ENCODE measurements at regions not wholly inside any gene's neighbourhood (a gene's known extent, or its start where the extent isn't known, plus 50 kb on each side); places are given as distances from the start of the nearest gene placed in this dataset.

DNA sequence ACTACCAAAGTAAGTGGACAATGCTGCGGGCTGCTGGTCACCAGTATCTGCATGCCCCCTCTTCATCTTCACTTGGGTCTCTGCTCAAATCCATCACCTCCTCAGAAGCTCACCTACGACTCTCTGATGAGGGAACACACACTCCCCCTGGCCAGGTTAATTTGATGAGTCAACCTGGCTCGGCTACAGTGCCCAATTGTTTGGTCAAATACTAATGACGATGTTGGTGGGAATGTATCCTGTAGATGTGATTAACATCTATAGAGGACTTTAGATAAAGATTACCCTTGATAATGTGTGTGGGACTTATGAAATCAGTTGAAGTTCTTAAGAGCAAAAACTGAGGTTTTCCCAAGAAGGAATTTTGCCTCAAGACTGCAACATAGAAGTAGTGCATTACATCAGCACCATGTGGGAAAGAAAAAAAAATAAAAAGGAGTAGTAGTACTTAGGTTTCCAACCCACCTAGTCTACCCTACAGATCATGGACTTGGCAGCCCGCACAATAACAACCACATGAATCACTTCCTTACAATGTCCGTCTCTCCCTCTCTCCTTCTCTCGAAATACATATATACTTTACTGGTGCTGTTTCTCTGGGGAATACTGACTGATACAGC, 467.3 kb downstream of the DNAH5 start:
- no peak for DNase-seq (ENCODE audit: low spot score)

GRCh38 chr5:13472842-13473241, 471.6 kb downstream of the DNAH5 start:
- DNase-seq (ENCODE audit: low spot score): no peak

- DNase-seq (ENCODE audit: low spot score): no peak
These were observed 473.5 kb downstream of the DNAH5 start for GRCh38 chr5:13470975-13471374.

- DNase-seq (ENCODE audit: low spot score): no peak
These were observed 474.2 kb downstream of the DNAH5 start for GRCh38 chr5:13470263-13470662.

DNA sequence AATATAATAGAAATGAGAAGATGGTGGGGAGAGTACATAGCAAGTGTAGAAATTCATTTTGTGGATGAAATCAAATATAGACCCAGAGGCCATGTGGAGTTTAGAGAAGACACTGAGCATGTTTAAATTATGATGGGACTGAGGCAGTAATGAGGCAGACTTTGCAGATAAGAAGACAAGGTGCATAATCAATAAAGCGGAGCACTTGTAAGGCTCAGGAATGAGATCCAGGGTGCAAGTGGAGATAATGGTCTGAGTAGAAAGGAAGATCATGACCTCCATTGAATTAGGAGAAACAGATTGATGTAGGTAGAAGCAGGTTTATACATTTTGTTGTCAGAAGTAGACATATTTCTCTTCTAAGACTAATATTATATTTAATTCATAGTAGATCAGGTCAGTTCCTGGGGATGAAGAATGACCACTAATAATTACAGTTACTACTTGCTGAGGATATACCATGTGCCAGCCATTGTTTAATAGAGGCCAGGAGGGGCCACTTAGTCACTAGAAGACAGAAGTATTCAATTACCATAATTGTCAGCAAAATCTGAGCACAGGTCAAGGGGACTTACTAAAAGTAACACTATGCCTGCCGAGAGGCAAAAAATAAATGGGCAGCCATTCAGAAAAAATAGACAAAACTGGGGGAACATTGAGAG, 479.8 kb downstream of the DNAH5 start:
- no peak for DNase-seq (ENCODE audit: low spot score)

- no peak for DNase-seq (ENCODE audit: low spot score)
These were observed 483.9 kb downstream of the DNAH5 start for GRCh38 chr5:13460587-13460986.

- no peak for DNase-seq (ENCODE audit: low spot score)
These were observed 490.4 kb downstream of the DNAH5 start for GRCh38 chr5:13454050-13454449.

DNA sequence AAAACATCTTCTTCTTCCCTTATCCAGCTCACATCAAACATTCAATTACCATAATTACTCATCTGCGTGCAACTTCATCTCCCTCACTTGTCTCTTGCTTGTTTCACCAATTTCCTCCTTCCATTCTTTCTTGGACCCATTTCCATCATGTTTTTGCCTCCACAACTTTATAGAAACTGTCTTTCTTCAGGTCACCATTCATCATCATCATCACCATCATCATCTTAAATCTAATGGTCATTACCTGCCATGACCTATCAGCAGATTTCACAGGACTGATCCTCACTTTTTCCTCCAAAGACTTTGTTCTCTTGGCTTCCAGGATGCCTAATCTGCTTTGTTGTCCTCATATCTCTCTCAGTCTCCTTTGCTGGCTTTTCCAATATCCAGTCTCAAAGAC, 495.6 kb downstream of the DNAH5 start:
- DNase-seq (ENCODE audit: low spot score): no peak

DNA sequence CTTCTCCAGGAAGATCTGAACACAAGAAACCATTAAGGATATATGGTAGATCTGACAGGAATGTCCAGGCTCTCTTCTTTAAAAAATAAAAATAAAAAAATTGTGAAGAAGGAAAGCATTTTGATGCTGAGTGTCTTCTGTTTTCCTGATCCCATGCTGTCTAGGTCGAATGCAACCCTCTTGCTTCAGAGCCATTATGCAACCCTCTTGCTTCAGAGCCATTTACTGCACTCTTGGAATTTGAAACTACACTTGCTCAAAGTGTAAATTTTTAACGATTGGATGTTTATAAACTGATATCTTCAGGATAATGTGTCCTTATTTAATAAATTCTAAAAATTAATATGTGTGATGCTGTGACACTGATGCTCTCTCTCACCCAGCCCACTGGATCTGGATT, 505.1 kb downstream of the DNAH5 start:
- DNase-seq (ENCODE audit: low spot score): no peak

- DNase-seq (ENCODE audit: low spot score): no peak
These were observed 516.5 kb downstream of the DNAH5 start for GRCh38 chr5:13427827-13428557.

DNA sequence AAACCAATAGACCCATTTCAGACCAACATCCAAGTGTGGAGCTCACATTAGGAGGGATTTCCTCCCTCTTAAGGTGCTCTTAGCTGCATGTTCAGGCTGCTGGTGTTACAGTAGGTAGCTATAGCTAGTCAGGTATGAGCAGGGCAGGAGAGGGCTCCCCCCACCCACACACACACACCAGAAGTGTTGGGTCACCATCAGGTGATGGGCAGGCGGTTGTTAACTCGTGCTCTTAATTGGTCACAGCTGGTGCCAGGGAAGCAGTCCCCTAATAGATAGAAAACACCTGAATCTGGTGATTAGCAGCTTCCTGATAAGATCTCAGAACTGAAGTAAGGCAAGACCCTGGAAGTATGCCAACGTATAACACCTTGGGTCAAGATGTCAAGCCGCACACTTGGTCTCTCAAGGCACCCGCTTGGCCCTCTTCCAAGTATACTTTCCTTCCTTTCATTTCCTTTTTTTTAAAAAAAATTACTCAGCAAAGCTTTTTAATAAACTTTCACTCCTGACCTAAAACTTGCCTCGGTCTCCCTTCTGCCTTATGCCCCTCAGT, 532.4 kb downstream of the DNAH5 start:
- DNase-seq (ENCODE audit: low spot score): no peak

DNA sequence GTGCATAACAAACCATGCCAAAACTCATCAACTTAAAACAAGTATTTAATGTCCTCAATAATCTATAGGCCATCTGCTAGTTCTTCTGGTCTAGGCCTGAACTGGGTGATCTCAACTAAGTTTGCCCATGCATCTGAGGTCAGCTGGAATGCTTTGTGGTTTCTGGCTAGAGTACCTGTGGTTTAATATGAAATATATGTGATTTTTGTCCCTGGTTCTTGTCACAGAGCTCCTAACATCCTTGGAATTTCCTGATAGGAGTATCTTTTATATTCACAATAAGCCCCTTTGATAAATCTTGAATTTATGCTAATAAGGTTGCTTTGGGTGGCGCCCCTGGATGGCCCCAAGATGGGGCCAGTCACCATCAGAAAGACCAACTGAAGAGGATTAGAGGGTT, 535.9 kb downstream of the DNAH5 start:
- DNase-seq (ENCODE audit: low spot score): no peak

DNA sequence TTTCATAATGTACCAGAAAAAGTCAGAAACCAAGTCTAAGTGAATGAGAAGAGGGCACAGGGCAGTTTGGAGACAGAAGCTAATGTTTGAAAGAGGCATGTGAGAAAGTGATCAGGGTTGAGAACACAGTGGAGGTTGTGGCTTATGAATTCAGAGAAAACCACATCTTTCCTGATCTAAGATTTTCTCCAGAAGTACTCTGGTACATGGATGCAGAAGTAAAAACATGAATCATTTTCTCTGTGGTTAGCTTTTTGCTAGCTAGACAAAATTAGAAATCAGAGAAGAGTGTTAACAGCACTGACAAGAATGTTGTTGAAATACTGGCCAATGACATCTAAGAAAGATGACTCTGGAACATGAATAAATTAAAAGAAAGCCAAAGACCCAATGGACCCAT, 541.1 kb downstream of the DNAH5 start:
- no peak for DNase-seq (ENCODE audit: low spot score)

DNA sequence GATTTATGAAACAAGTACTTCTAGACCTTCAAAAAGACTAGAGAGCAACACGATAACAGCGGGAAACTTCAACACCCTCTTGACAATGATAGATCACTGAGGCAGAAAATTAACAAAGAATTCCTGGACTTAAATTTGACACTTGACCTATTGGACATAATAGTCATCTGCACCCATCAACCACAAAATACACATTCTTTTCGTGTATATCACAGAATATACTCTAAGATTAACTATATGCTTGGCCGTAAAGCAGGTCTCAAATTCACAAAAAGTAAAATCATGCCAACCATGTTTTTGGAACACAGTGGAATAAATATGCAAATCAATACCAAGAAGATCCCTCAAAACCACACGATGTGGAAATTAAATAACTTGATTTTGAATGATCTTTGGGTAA, 559.4 kb downstream of the DNAH5 start:
- DNase-seq (ENCODE audit: low spot score): no peak

GRCh38 chr5:13382232-13382631, 562.3 kb downstream of the DNAH5 start:
- DNase-seq (ENCODE audit: low spot score): no peak

- DNase-seq (ENCODE audit: low spot score): no peak
These were observed 566.4 kb downstream of the DNAH5 start for GRCh38 chr5:13378091-13378490.

- no peak for DNase-seq (ENCODE audit: low spot score)
These were observed 585.1 kb downstream of the DNAH5 start for GRCh38 chr5:13359344-13359743.

- no peak for DNase-seq (ENCODE audit: low spot score)
These were observed 586.1 kb downstream of the DNAH5 start for GRCh38 chr5:13358342-13358741.

- DNase-seq (ENCODE audit: low spot score): no peak
These were observed 586.6 kb downstream of the DNAH5 start for GRCh38 chr5:13357929-13358328.

DNA sequence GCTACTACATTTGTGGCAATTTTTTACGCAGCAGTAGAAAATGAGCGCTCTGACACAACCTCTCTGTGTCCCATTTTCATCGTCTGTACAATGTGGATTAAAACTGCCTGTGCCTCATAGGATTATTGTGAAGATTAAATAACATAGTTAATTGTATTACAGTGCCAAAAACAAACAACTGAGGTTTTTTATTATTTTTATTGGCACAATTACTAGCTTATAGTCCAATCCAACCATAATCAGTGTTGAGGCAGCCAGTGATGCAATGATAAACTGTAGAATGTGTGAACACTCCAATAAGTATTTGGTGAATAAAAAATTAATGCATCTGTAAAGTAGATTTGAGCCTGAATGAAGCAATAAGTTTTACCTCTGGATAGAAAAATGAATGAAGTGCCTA, 588.3 kb downstream of the DNAH5 start:
- no peak for DNase-seq (ENCODE audit: low spot score)

GRCh38 chr5:13354611-13355010, 589.9 kb downstream of the DNAH5 start:
- DNase-seq (ENCODE audit: low spot score): no peak

DNA sequence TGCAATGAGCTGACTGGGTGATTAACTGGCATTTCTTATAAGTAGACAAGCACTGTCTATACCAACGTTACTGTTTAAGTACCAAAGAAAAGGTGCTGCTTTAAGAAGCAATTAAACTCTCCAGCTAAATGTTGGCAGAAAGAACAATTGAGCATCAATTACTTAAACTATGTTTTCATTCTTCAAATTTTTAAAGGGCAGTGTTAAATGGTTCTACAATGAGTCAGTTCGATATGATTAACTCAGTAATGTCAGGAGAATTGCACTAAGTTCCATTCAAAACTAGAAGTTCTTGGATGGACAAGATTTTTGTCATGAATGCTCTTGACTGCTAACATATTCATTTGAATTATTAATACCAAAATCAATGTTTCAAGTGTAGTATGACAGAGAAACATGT, 593.7 kb downstream of the DNAH5 start:
- no peak for DNase-seq (ENCODE audit: low spot score)

GRCh38 chr5:13348568-13348967, 595.9 kb downstream of the DNAH5 start:
- no peak for DNase-seq (ENCODE audit: low spot score)
